ENCODE measurements at regions not wholly inside any gene's neighbourhood (a gene's known extent, or its start where the extent isn't known, plus 50 kb on each side); places are given as distances from the start of the nearest gene placed in this dataset.

GRCh38 chr12:43665091-43665490 lies 93.5 kb downstream of the PUS7L start:
- no peak overlapping the region for H3K27ac ChIP-seq
- DNase-seq (ENCODE audit: low spot score), result no peak
- no peak for TF ChIP-seq CTCF (conservative IDR thresholded peaks at IDR 0.05; ENCODE audit: low read depth)
- ChIA-PET CTCF (no interaction called here), POLR2A (ENCODE audit: low non-redundant PET) (no interaction called here)

GRCh38 chr12:43662736-43663135 lies 95.9 kb downstream of the PUS7L start:
- no peak for DNase-seq (ENCODE audit: low spot score)
- no peak for TF ChIP-seq CTCF (conservative IDR thresholded peaks at IDR 0.05; ENCODE audit: low read depth)
- POLR2A ChIA-PET (ENCODE audit: low non-redundant PET), result no interaction called here
- H3K27ac ChIP-seq, result no peak overlapping the region
- CTCF ChIA-PET, result no interaction called here

- CTCF ChIA-PET, result interaction anchor here (0.7 kb wide), 2 partner anchors 63 to 126 kb away, joined by 3 read pairs; no protein-coding TSS in a partner anchor
- no peak for TF ChIP-seq CTCF (conservative IDR thresholded peaks at IDR 0.05; ENCODE audit: low read depth)
- no peak for DNase-seq (ENCODE audit: low spot score)
Observed at GRCh38 chr12:43655586-43655985, 103.0 kb downstream of the PUS7L start.

GRCh38 chr12:43653917-43654316 lies 101.9 kb upstream of the ADAMTS20 start:
- no peak for TF ChIP-seq CTCF (conservative IDR thresholded peaks at IDR 0.05; ENCODE audit: low read depth)
- ChIA-PET POLR2A (ENCODE audit: low non-redundant PET) (no interaction called here), CTCF (no interaction called here)
- no peak for DNase-seq (ENCODE audit: low spot score)
- no peak overlapping the region for H3K27ac ChIP-seq

More at GRCh38 chr12:43655586-43655985, 103.0 kb downstream of the PUS7L start:
- POLR2A ChIA-PET (ENCODE audit: low non-redundant PET), result no interaction called here
- H3K27ac ChIP-seq, result no peak overlapping the region

- TF ChIP-seq CTCF (conservative IDR thresholded peaks at IDR 0.05; ENCODE audit: low read depth), result no peak
- H3K27ac ChIP-seq, result no peak overlapping the region
- DNase-seq (ENCODE audit: low spot score), result no peak
- ChIA-PET CTCF (no interaction called here), POLR2A (ENCODE audit: low non-redundant PET) (no interaction called here)
Observed at GRCh38 chr12:43653289-43653915, 101.4 kb upstream of the ADAMTS20 start.

- ChIA-PET POLR2A (ENCODE audit: low non-redundant PET) (no interaction called here), CTCF (no interaction called here)
- DNase-seq (ENCODE audit: low spot score), result no peak
- H3K27ac ChIP-seq, result no peak overlapping the region
- no peak for TF ChIP-seq CTCF (conservative IDR thresholded peaks at IDR 0.05; ENCODE audit: low read depth)
Observed at GRCh38 chr12:43648636-43649035, 96.6 kb upstream of the ADAMTS20 start.

Data from RWPE1 (cell line).